EH (cell line): ENCODE measurements at regions not wholly inside any gene's neighbourhood (a gene's known extent, or its start where the extent isn't known, plus 50 kb on each side); places are given as distances from the start of the nearest gene placed in this dataset.
"Not testable (repeated sequence)": the region's sequence is repeated elsewhere in the genome, so short reads cannot be mapped to it uniquely, and the experiment has no call there.

Experiments used
- DNase-seq: peaks from one replicate; pipeline ENCODE4 v3.0.0-alpha.2; 2015; ENCODE audit warnings: low read depth

DNA sequence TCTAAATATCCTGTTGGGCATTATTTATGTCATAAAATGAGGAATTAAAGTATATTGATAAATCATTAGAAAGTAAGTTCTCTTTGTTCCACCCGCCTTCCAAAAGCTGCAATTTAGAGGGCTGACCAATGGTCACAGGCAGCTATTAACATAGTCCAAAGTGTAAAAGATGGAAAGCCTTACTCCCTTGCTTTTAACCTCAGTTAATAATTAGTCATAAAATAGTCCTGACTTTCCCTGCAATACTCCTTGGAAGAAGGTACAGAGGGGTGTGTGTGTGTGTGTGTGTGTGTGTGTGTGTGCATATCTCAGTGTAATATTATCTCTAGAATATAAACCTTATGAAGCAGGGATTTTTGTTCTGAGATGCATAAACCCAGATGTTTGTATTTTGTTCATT lies 275.4 kb downstream of the FAT4 start:
- no peak for DNase-seq

DNA sequence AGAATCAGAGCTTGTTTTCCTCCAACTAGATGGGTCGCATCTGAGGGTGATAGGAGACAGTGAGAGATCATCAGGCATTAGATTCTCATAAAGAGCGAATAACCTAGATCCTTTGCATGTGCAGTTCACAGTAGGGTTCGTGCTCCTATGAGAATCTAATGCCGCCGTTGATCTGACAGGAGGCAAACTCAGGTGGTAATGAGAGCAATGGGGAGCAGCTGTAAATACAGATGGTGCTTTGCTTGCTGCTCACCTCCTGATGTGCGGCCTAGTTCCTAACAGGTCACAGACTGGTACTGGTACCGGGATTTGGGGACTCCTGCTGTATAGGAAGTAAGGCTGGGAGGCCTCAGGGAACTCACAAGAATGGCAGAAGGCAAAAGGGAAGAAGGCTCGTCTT lies 276.5 kb downstream of the FAT4 start:
- no peak for DNase-seq

DNA sequence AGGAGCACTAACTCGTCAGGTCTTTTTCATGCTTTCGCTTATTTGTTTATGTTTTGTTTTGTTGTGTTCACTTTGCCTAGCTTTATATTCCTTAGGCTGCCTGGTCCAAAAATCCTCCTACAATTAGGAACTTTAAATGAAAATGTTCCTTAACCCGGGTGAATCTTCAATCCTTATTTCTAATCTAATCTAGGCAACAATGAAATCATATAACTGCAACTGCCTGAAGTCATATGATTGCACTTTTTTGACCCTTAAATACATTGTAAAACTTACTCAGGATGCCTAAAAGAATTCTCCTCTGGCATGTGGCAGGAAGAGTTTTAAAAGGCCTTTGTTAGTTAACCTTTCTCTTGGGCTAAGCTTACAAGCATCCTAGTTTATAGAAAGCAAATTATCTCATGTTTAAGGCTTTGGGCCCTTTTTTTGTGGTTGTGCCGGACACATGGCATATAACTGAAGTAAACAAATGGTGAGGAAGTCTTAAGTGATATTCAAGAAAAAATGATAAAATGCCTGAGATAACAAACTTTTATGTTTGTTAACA lies 279.4 kb downstream of the FAT4 start:
- no peak for DNase-seq

DNA sequence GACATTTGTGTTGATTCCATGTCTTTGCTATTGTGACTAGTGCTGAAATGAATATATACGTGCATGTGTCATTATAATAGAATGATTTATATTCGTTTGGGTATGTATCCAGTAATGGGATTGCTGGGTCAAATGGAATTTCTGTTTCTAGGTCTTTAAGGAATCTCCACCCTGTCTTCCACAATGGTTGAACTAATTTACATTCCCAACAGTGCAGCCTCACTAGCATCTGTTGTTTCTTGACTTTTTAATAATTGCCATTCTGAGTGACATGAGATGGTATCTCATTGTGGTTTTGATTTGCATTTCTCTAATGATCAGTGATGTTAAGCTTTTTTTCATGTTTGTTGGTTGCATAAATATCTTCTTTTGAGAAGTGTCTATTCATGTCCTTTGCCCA lies 291.2 kb downstream of the FAT4 start:
- not testable (repeated sequence) for DNase-seq

DNA sequence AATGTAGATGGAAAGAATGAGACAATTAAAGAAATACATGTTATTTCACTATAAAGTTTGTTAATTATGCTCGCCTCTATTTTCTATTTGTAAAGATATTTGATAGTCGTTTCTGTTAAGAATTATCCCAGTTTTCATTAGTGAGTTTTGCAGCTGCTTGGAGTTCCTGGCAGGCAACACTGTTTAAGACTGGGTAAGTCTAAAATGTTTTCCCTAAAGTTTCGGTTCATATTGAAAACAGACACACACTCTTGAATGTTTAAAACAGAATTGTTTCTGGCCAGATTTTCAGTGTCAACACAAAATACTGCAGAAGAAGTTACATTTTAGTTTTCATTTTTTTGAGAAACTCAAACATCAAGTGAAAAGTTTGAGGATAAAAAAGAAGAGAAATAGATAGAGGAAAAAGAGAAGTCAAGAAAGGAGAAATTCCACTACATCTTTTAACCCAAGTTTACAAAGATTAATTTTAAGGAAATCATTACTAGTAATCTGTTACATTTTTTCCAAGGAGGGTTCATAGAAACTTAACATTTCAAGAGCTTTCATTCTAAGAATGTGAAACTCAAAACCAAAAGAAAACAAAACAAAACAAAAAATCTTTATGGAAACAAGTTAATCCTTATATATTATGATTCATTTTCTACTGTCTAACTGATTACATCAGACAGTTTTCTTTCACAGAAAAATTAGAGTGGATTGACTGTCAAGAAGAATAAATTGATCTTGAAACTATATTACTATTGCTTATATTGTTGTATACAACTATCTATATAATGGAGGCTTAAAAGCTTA lies 305.5 kb downstream of the FAT4 start:
- DNase-seq: no peak

DNA sequence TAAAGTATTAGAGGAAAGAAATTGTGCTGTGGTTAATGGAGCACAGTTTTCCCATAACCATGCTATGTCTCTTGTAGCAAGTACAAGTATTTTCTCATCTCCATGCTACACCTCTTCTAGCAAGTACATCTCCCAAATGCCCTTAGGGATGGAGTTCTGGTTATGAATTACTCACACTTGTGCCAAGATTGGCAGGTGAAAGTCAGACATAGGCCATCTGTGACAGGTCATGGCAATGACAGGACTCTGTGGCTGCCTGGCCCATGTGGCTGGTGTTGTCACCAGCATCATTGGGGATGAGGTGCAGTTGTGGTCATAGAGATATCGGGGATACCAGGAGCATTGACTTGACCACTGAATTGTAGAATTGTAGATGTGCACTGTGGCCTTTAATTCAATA lies 310.2 kb downstream of the FAT4 start:
- DNase-seq: no peak

DNA sequence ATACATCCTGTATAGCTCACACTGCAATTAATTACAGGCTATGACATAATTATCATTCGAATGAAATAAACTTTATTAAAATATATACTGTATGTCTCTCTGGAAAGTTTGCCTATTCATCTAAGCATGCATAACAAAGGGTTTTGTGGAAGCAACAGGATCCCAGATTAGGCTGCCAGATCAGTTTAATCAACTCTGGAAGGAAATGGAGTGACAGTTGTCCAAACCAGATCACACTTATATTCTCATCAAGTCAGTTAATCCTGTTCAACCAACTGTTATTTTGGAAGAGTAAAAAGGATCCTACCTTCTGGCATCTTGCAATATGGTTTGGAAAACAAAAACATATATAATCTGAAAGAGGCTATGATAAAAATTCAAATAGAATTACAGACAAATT lies 312.2 kb downstream of the FAT4 start:
- no peak for DNase-seq

DNA sequence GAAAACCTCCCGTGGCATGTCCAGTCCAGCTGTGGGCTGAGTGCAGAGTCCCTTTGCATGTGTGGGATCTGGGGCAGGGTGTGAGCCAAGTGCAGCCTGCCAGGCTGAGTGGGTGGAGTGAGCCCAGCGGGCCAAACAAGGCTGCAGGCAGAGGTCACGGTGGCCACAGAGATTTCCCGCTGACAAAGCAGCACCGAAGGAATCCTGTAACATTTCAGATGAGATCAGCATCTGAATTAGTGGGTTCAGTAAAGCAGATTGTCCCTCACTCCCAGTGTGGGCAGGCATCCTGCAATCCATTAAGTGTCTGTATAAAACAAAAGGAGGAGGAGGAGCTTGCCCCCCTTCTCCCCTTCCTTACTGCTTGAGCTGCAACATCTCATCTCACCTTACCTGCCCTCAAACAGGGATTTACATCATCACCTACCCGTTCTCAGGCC lies 324.4 kb downstream of the FAT4 start:
- peak; percentile 6 for DNase-seq

DNA sequence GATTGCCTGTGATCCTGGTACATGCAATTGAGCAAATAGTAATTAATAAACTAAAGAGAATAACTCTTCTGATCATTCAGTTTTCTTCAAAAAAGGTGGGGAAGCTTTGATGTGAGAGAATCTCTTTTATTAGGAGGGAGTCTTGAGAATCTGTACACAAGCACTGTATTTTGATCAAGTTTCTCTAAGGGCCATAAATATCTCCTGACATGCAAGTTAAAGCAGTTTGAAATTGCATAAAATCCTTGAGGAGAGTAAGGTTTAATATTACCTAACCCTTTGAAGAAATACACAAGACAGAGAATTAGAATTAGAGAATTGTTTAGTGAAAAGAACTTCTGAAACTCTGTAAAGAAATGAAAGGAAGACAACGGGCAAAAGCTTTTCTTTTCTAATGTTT lies 326.9 kb downstream of the FAT4 start:
- DNase-seq: no peak

DNA sequence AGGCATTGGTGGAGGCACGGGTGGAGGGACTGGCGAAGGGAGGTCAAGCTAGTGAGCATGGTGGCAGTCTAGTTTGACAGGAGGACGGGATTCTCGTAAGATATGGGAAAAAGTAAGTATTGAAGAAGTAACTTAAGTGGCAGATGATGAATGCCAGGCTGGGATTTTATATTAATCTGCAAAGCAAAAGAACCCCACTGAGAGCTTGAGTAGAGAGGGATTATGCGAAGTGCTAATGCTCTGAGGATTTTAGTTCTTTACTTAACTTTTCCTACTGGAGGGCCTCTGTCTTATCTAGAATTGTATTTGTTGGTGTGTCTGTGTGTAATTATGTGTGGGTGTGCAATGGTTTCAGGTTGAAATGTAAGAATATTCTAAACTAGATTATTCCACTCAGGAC lies 327.9 kb downstream of the FAT4 start:
- no peak for DNase-seq

DNA sequence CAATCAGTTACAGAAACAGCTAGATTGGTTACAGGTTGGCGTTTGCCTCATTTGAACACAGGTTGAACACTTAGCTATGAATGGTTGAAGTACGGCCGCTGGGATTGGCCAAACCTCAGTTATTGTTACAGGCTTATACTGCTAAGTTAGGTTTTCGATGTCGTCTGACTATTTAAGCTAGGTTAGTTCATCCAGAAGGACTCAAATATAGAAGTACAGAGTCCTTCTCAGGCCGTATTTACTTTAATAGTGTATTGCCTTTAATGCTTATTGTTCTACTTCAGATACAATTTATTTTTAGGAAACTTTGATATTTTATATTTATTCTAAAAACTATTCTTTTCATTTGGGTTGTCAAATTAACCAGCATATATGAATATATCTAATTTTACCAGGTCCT lies 334.7 kb downstream of the FAT4 start:
- no peak for DNase-seq

DNA sequence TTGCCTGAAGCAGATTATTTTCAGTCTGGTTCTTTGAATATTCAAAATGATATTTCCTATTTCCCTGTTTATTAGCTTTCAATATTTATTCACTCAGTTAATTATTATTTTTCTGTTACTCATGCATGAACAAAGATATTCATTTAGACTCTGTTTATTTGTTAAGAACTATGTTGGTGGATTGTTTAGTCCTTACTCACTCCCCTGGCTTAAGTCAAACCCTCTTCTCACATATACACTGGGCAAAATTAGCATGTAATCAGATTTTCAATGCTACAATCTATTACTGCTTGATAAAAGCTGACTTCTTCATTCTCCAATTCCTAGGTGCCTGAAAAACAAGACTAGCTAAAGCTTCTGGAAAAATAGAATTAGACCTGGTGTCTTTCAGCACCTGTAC lies 335.8 kb downstream of the FAT4 start:
- no peak for DNase-seq

DNA sequence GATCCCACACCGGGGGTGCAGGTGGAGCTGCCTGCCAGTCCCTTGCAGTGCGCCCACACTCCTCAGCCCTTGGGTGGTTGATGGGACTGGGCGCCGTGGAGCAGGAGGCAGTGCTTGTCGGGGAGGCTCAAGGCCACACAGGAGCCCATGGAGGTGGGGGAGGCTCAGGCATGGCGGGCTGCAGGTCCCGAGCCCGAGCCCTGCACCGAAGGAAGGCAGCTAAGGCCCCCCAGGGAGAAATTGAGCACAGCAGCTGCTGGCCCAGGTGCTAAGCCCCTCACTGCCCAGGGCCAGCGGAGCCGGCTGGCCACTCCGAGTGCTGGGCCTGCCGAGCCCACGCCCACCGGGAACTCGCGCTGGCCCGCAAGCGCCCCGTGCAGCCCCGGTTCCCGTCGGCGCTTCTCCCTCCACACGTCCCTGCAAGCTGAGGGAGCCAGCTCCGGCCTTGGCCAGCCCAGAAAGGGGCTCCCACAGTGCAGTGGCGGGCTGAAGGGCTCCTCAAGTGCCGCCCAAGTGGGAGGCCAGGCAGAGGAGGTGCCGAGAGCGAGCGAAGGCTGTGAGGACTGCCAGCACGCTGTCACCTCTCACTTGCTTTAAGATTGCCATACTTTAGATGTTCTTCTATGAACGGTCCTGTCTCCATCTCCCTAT lies 337.1 kb downstream of the FAT4 start:
- not testable (repeated sequence) for DNase-seq

DNA sequence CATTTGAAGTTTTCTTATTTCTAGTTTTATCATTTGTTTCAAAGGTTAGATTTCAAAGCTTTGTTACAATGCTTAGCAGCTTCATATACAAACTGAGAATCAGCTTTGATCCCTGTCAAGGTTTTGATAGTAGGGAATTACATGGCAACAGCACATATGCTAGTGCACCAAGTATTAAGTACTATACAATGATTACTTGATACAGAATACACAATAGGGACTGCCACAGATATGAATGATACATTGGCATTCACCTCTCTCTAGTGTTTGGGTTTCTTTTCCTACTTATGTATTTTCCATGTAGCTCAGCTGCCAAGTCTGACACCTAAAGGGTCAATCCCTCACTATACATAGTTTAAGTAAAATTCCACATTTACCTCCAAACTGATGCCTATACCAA lies 344.0 kb downstream of the FAT4 start:
- no peak for DNase-seq

DNA sequence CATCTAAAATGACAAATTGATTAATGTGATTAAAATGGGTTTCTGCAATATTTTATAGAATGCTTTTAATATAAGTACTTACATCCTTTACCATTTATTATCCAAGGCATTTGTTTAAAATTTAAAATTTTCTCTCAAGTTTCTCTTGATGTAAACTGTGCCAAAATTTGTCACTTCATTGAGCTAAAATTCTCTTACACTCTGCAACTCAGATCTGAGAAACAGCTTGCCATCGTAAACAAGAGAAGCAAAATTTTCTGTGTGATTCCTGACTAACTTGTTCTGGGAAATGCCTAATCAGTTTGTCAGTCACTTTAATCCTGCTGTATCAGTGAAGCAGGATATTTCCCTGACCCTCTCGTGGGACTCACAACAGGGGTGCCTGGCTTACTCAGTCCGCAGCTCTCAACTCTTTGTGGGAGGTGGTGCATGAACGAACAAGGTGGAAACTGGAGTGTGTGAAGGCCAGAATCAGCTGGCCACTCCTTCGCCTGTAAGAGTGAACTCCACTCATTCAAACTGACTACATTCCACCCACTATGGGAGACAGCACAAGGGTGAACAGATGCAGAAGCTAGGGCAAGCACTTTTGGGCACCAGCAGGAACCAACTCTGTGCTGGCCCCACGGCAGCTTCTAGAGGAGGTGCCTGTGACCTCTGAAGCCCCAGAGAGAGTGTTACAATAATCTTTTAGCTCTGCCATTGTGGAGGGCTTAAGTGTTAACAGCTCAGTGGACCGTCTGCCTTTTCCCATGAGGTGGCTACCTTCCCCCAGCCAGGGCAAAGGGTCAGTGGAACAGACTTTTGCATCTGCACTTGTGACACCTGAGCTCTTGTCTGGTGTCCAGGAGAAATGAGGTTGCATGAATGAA lies 349.4 kb downstream of the FAT4 start:
- no peak for DNase-seq

DNA sequence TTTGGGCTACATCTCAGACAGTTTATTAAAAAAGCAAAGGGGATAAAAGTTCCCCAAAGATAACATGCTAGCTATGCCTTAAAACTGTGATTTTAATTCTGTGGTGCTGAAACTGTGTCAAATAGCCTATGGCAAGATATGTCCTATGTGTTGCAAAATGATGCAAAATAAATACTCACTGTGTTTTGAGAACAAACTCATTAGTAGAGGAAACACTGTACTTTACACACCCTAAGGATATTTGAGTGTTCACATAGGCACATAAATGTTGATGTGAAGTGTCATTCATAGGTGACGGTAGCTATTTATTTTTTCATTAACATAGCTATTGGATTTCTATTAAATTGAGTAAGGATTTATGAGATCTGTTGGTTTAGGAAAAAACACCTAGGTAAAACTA lies 351.9 kb downstream of the FAT4 start:
- DNase-seq: no peak

DNA sequence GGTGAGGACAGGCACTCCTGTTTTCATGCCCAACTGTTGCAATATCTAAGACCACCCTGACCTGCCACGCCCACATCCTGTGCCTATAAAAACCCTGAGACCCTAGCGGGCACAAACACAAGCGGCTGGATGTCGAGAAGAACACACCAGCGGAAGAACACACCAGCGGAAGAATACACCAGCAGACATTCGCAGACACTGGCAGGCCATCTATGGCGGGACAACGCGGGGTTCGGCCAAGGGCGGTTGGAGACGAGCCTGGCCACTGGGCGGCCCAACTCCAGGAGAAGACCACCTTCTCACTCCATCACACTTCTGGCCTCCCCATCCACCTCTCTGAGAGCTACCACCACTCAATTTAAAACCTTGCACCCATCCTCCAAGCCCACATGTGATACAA lies 361.4 kb downstream of the FAT4 start:
- DNase-seq: no peak

DNA sequence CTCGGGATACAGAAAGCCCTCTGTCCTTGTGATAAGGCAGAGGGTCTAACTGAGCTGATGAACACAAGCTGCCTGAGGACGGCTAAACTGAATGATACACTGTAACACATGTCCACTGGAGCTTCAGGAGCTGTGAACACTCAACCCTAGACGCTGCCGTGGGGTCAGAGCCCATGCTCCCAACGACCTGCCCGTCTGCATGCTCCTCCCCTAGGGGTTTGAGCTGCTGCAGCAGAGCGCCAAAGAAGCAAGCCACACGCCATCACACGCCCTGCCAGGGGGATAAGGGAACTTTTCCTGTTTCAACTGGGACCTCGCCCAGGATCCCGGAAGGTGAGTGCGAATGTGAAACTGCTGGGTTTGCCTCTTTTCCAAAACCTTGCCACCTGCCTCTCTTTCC lies 361.8 kb downstream of the FAT4 start:
- DNase-seq: no peak

DNA sequence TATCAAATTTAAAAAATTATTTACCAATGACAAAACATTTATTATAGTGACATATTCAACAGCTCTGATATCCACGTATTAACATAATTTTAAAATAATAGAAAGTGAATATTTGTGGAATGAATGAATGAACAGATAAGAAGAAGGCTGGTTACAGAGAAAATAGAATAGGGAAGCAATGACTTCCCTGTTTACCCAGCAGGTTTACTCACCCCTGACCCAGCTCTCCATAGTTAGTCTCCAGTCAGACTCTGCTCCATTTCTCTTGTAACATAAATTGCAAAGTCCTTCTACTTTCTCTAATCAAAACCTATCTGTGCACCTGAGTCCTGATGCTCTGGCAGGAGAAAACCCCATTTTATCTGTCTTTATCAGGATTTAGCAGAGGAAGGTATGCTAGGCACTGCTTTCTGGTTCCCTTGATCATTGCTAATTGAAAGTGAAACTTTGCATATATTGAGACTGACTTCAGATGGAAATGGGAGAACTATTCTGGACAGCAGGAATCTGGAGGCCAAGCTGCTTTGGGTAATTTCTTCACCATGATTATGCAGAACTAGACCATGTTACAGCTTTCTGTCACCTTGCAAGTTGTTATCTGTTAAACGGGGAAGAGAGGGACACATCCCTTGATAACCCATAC lies 363.0 kb downstream of the FAT4 start:
- DNase-seq: peak; percentile 2

DNA sequence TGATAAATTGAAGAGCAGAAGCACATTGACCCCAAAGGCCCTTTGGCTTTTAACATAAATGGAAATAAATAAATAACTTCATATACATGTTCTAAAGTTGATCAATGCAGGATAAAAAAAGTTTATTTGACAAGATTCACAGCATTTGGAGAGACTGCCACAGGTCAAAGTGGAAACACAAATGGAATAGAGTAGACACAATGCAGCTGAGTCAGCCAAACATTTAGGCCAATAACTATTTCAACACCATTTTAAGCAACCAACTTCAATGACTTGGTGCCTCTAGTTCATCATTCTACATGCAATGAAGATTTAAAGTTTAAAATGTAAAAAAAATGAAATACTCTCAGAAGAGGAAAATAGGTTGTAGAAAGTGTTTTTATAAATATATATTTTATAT lies 365.2 kb downstream of the FAT4 start:
- DNase-seq: no peak

DNA sequence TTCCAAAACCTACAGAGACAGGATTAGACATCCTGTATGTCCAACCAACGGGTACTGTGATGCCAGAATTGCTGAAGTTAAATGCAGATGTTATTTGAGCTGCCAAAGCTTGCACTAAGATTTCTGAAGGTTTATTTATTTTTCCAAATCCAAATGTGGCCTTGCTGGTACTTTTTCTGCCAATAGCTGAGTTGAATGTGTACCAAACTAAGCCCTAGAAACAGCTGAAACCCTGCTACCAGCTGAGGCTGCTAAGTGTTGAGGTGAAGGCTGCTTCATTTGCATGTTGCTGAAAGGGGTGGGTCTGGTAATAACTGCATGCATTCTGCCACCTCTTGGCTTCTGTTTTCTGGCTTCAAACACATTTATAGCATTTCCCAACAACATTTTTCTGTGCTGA lies 366.5 kb downstream of the FAT4 start:
- DNase-seq: no peak

DNA sequence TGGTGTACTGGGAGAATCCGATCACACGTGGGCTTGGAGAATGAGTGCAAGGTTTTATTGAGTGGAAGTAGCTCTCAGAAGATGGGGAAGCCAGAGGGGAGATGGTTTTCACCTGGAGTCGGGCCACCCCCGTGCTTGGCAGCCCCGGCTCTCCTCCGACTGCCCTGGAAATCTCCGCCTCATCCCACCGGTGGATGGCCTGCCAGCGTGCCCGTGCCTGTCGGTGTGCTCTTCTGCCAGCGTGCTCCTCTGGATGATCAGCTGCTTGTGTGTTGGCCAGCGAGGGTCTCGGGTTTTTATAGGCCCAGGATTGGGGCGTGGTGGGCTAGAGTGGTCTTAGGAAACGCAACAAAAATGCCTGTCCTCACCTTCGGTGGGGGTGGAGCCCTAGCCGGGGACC lies 368.0 kb downstream of the FAT4 start:
- DNase-seq: no peak
